ENCODE measurements at regions not wholly inside any gene's neighbourhood (a gene's known extent, or its start where the extent isn't known, plus 50 kb on each side); places are given as distances from the start of the nearest gene placed in this dataset.

GRCh38 chr9:68648971-68649370 is 56.1 kb upstream of the PIP5K1B start:
- WGBS, 3 donors: 54 to 63% (median 60%) methylated on average over 1 of the region's 1 CpG

GRCh38 chr9:68651280-68651893 is 53.7 kb upstream of the PIP5K1B start:
- WGBS, 3 donors: 90 to 94% (median 90%) methylated on average over 3 of the region's 3 CpGs
- no peak for TF ChIP-seq CTCF (IDR thresholded peaks at IDR 0.05)

More at GRCh38 chr9:68648971-68649370, 56.1 kb upstream of the PIP5K1B start:
- Histone ChIP-seq H3K4me1 (no peaks in the 10 kb centered on the region), H3K9me3 (no peaks in the 10 kb centered on the region), H3K27me3 (ENCODE audit: insufficient read depth in 3 of 3, low read length in 2 of 3) (no peaks in the 10 kb centered on the region), H3K4me3 (no peak overlapping the region), H3K27ac (no peak overlapping the region), H3K36me3 (ENCODE audit: insufficient read depth in 1 of 2, low read depth in 1 of 2) (no peaks in the 10 kb centered on the region)
- DNase-seq: no peak
- ATAC-seq: no peak
- intact Hi-C loops (cut with DNase I): loop anchor here in 1 of 2 donors (5.0 kb wide), 1 partner anchor 43 kb away; no protein-coding TSS in a partner anchor
- no peak for TF ChIP-seq CTCF (IDR thresholded peaks at IDR 0.05)

GRCh38 chr9:68653141-68653595 is 51.9 kb upstream of the PIP5K1B start:
- TF ChIP-seq CTCF (IDR thresholded peaks at IDR 0.05): no peak
- Histone ChIP-seq H3K4me3 (no peak overlapping the region), H3K4me1 (no peaks in the 10 kb centered on the region), H3K27me3 (ENCODE audit: insufficient read depth in 3 of 3, low read length in 2 of 3) (no peaks in the 10 kb centered on the region), H3K27ac (no peak overlapping the region), H3K36me3 (ENCODE audit: insufficient read depth in 1 of 2, low read depth in 1 of 2) (no peaks in the 10 kb centered on the region), H3K9me3 (no peaks in the 10 kb centered on the region)
- ATAC-seq (no peak), DNase-seq (no peak)
- intact Hi-C loops (cut with DNase I): no loop called here
- 74 to 79% (median 77%) methylated on average over 6 of the region's 6 CpGs for WGBS, 3 donors

More at GRCh38 chr9:68651280-68651893, 53.7 kb upstream of the PIP5K1B start:
- Histone ChIP-seq H3K36me3 (ENCODE audit: insufficient read depth in 1 of 2, low read depth in 1 of 2) (no peaks in the 10 kb centered on the region), H3K4me1 (no peaks in the 10 kb centered on the region), H3K9me3 (no peaks in the 10 kb centered on the region), H3K4me3 (no peak overlapping the region), H3K27ac (no peak overlapping the region), H3K27me3 (ENCODE audit: insufficient read depth in 3 of 3, low read length in 2 of 3) (no peaks in the 10 kb centered on the region)
- no peak for DNase-seq
- intact Hi-C loops (cut with DNase I): no loop called here
- ATAC-seq: no peak

GRCh38 chr9:68654075-68654474 is 51.0 kb upstream of the PIP5K1B start:
- 66 to 83% (median 72%) methylated on average over 5 of the region's 5 CpGs for WGBS, 3 donors
- intact Hi-C loops (cut with DNase I): no loop called here
- no peak for TF ChIP-seq CTCF (IDR thresholded peaks at IDR 0.05)

More at GRCh38 chr9:68654075-68654474, 51.0 kb upstream of the PIP5K1B start:
- Histone ChIP-seq H3K9me3 (no peaks in the 10 kb centered on the region), H3K4me3 (no peak overlapping the region), H3K4me1 (no peaks in the 10 kb centered on the region), H3K36me3 (ENCODE audit: insufficient read depth in 1 of 2, low read depth in 1 of 2) (no peaks in the 10 kb centered on the region), H3K27me3 (ENCODE audit: insufficient read depth in 3 of 3, low read length in 2 of 3) (no peaks in the 10 kb centered on the region), H3K27ac (no peak overlapping the region)
- ATAC-seq: no peak
- DNase-seq: no peak

Data from psoas muscle (tissue), 7 donors.